ENCODE measurements at regions not wholly inside any gene's neighbourhood (a gene's known extent, or its start where the extent isn't known, plus 50 kb on each side); places are given as distances from the start of the nearest gene placed in this dataset.
"Not testable (repeated sequence)": the region's sequence is repeated elsewhere in the genome, so short reads cannot be mapped to it uniquely, and the experiment has no call there.

- no peaks in the 10 kb centered on the region for H3K9me3 Mint-ChIP-seq
- TF ChIP-seq, protein P1, sequence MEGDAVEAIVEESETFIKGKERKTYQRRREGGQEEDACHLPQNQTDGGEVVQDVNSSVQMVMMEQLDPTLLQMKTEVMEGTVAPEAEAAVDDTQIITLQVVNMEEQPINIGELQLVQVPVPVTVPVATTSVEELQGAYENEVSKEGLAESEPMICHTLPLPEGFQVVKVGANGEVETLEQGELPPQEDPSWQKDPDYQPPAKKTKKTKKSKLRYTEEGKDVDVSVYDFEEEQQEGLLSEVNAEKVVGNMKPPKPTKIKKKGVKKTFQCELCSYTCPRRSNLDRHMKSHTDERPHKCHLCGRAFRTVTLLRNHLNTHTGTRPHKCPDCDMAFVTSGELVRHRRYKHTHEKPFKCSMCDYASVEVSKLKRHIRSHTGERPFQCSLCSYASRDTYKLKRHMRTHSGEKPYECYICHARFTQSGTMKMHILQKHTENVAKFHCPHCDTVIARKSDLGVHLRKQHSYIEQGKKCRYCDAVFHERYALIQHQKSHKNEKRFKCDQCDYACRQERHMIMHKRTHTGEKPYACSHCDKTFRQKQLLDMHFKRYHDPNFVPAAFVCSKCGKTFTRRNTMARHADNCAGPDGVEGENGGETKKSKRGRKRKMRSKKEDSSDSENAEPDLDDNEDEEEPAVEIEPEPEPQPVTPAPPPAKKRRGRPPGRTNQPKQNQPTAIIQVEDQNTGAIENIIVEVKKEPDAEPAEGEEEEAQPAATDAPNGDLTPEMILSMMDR (IDR thresholded peaks at IDR 0.05; ENCODE audit: unreplicated experiment in 3 of 3), result no peak
- H3K4me1 Mint-ChIP-seq, result peaks cover 43% of the 10 kb centered on the region
- H3K27me3 Mint-ChIP-seq (ENCODE audit: low read depth), result no peaks in the 10 kb centered on the region
- no peak overlapping the region for H3K4me3 Mint-ChIP-seq
- H3K36me3 Mint-ChIP-seq (ENCODE audit: low read depth), result no peaks in the 10 kb centered on the region
- H3K27ac Mint-ChIP-seq, result peak overlapping the region in 1 of 3 experiments; percentile 22
These were observed 148.2 kb upstream of the FERD3L start for GRCh38 chr7:19293431-19293830.

DNA sequence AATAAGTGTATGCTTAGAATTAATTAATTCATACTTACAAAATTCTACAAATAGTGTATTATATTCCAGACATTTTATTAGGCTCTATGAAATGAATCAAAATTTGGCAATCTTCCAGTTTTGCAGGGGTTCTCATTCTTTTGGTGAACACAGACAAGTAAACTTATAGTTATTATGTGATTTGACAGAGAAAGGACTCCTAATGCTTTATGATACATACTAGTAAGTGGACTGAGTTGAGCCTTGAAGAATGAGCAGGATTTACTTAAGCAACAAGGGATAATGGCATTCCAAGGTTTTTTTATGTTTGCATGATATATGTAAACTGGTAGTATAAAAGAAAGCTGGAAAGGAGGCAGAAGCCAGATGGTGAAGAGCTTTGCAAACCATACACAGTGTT lies 145.7 kb upstream of the FERD3L start:
- peaks cover 41% of the 10 kb centered on the region for H3K4me1 Mint-ChIP-seq
- no peaks in the 10 kb centered on the region for H3K27me3 Mint-ChIP-seq (ENCODE audit: low read depth)
- no peak overlapping the region for H3K27ac Mint-ChIP-seq
- no peaks in the 10 kb centered on the region for H3K9me3 Mint-ChIP-seq
- TF ChIP-seq, protein P1 (IDR thresholded peaks at IDR 0.05; ENCODE audit: unreplicated experiment in 3 of 3), result no peak
- H3K36me3 Mint-ChIP-seq (ENCODE audit: low read depth), result no peaks in the 10 kb centered on the region
- H3K4me3 Mint-ChIP-seq, result no peak overlapping the region

- Mint-ChIP-seq H3K27me3 (ENCODE audit: low read depth) (no peaks in the 10 kb centered on the region), H3K4me3 (no peak overlapping the region), H3K27ac (no peak overlapping the region), H3K36me3 (ENCODE audit: low read depth) (no peaks in the 10 kb centered on the region), H3K4me1 (peaks cover 35% of the 10 kb centered on the region), H3K9me3 (no peaks in the 10 kb centered on the region)
- TF ChIP-seq, protein P1 (IDR thresholded peaks at IDR 0.05; ENCODE audit: unreplicated experiment in 3 of 3), result no peak
These were observed 144.8 kb upstream of the FERD3L start for GRCh38 chr7:19290066-19290465.

GRCh38 chr7:19284596-19285300 lies 139.5 kb upstream of the FERD3L start:
- Mint-ChIP-seq H3K36me3 (ENCODE audit: low read depth) (no peaks in the 10 kb centered on the region), H3K27me3 (ENCODE audit: low read depth) (no peaks in the 10 kb centered on the region), H3K4me3 (no peak overlapping the region), H3K9me3 (peaks cover 3% of the 10 kb centered on the region), H3K27ac (no peak overlapping the region), H3K4me1 (no peaks in the 10 kb centered on the region)
- TF ChIP-seq, protein P1 (IDR thresholded peaks at IDR 0.05; ENCODE audit: unreplicated experiment in 3 of 3), result no peak

- no peaks in the 10 kb centered on the region for H3K27me3 Mint-ChIP-seq (ENCODE audit: low read depth)
- peaks cover 8% of the 10 kb centered on the region for H3K9me3 Mint-ChIP-seq
- no peaks in the 10 kb centered on the region for H3K36me3 Mint-ChIP-seq (ENCODE audit: low read depth)
- TF ChIP-seq, protein P1 (IDR thresholded peaks at IDR 0.05; ENCODE audit: unreplicated experiment in 3 of 3), result no peak
- no peak overlapping the region for H3K4me3 Mint-ChIP-seq
- no peak overlapping the region for H3K27ac Mint-ChIP-seq
- H3K4me1 Mint-ChIP-seq, result no peaks in the 10 kb centered on the region
These were observed 138.9 kb upstream of the FERD3L start for GRCh38 chr7:19284136-19284535.

GRCh38 chr7:19275000-19275399 lies 129.8 kb upstream of the FERD3L start:
- Mint-ChIP-seq H3K4me1 (no peaks in the 10 kb centered on the region), H3K36me3 (ENCODE audit: low read depth) (no peaks in the 10 kb centered on the region), H3K27ac (no peak overlapping the region), H3K4me3 (no peak overlapping the region), H3K9me3 (peaks cover 15% of the 10 kb centered on the region), H3K27me3 (ENCODE audit: low read depth) (no peaks in the 10 kb centered on the region)
- TF ChIP-seq, protein P1 (IDR thresholded peaks at IDR 0.05; ENCODE audit: unreplicated experiment in 3 of 3), result no peak

DNA sequence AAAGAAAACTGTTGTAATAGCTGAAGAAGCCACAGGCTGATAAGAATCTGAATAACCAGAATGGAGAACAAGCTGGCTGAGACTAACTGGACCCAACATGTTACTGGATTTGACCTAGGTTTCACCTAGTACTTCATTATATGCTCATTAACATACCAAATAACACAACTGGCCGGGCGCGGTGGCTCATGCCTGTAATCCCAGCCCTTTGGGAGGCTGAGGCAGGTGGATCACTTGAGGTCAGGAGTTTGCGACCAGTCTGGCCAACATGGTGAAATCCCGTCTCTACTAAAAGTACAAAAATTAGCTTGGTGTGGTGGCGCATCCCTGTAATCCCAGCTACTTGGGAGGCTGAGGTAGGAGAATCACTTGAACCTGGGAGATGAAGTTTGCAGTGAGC lies 127.1 kb upstream of the FERD3L start:
- not testable (repeated sequence) for H3K27me3 Mint-ChIP-seq (ENCODE audit: low read depth); H3K27ac Mint-ChIP-seq; H3K9me3 Mint-ChIP-seq; H3K36me3 Mint-ChIP-seq (ENCODE audit: low read depth); H3K4me1 Mint-ChIP-seq; H3K4me3 Mint-ChIP-seq
